GM23338 (cell line): ENCODE measurements at regions not wholly inside any gene's neighbourhood (a gene's known extent, or its start where the extent isn't known, plus 50 kb on each side); places are given as distances from the start of the nearest gene placed in this dataset.

Source experiments
- ATAC-seq: fragments of 200-7000 bp; cut with Tn5 transposase; 3 replicates; pipeline ENCODE4 v1.9.1; 2020
- DNase-seq: peaks from one replicate; pipeline ENCODE4 v3.0.0-alpha.2; 2015; ENCODE audit warnings: low spot score
- H2AFZ ChIP-seq: fragments of 200-600 bp; sonication (generic); 2 replicates; pipeline ENCODE4 v1.8.0; 2016; ENCODE audit warnings: antibody characterized with exemption, mild to moderate bottlenecking, moderate library complexity
- H3F3A ChIP-seq: fragments of 200-600 bp; sonication (generic); replicated peaks from 2 replicates; pipeline ENCODE4 v1.8.0; 2017; ENCODE audit warnings: antibody characterized with exemption, mixed run types, low read depth
- H3K27ac ChIP-seq: fragments of 200-600 bp; sonication (generic); 2 replicates; pipeline ENCODE4 v1.6.1; 2016; ENCODE audit warnings: low read depth
- H3K27me3 ChIP-seq: fragments of 200-600 bp; sonication (generic); 2 replicates; pipeline ENCODE4 v1.8.0; 2016; ENCODE audit warnings: mild to moderate bottlenecking, mixed run types, moderate library complexity; ENCODE audit not compliant: insufficient read depth
- H3K36me3 ChIP-seq: fragments of 200-600 bp; sonication (generic); 2 replicates; pipeline ENCODE4 v1.8.0; 2016; ENCODE audit warnings: mild to moderate bottlenecking; ENCODE audit not compliant: insufficient read depth
- H3K4me1 ChIP-seq: fragments of 200-600 bp; sonication (generic); 2 replicates; pipeline ENCODE4 v1.8.0; 2016; ENCODE audit warnings: mild to moderate bottlenecking, moderate library complexity; ENCODE audit not compliant: insufficient read depth
- H3K4me2 ChIP-seq: fragments of 200-600 bp; sonication (generic); 2 replicates; pipeline ENCODE4 v1.7.1; 2017; ENCODE audit warnings: mixed run types
- H3K4me3 ChIP-seq: fragments of 200-600 bp; sonication (generic); 2 replicates; pipeline ENCODE4 v1.6.1; 2016; ENCODE audit warnings: mixed run types
- H3K79me2 ChIP-seq: fragments of 200-600 bp; sonication (generic); replicated peaks from 2 replicates; pipeline ENCODE4 v1.8.0; 2017; ENCODE audit warnings: mild to moderate bottlenecking; ENCODE audit not compliant: insufficient read depth
- H3K9me2 ChIP-seq: fragments of 200-600 bp; sonication (generic); 2 replicates; pipeline ENCODE4 v1.8.0; 2017; ENCODE audit not compliant: insufficient read depth
- H4K20me1 ChIP-seq: fragments of 200-600 bp; sonication (generic); replicated peaks from 2 replicates; pipeline ENCODE4 v1.8.0; 2017; ENCODE audit warnings: mild to moderate bottlenecking; ENCODE audit not compliant: insufficient read depth
- H3K27ac Mint-ChIP-seq: 2 replicates; pipeline ENCODE4 v1.8.0; 2020; ENCODE audit warnings: inconsistent platforms, mild to moderate bottlenecking, moderate library complexity, mixed read lengths
- H3K27me3 Mint-ChIP-seq: 3 replicates; pipeline ENCODE4 v1.8.0; 2022; ENCODE audit warnings: low read depth, mild to moderate bottlenecking, moderate library complexity, mixed read lengths, inconsistent platforms; ENCODE audit not compliant: insufficient read depth, poor library complexity
- H3K36me3 Mint-ChIP-seq: 3 replicates; pipeline ENCODE4 v1.8.0; 2021; ENCODE audit warnings: low read depth, mild to moderate bottlenecking, inconsistent platforms, moderate library complexity, mixed read lengths
- H3K4me1 Mint-ChIP-seq: 3 replicates; pipeline ENCODE4 v1.8.0; 2020; ENCODE audit warnings: mild to moderate bottlenecking, inconsistent platforms, mixed read lengths
- H3K4me3 Mint-ChIP-seq: 3 replicates; pipeline ENCODE4 v1.8.0; 2021; ENCODE audit warnings: moderate library complexity, mild to moderate bottlenecking, inconsistent platforms, mixed read lengths
- H3K9me3 Mint-ChIP-seq: 3 replicates; pipeline ENCODE4 v1.8.0; 2020; ENCODE audit warnings: moderate library complexity, mild to moderate bottlenecking, inconsistent platforms, mixed read lengths
- CREB1 ChIP-seq: fragments of 250-450 bp; sonication (Bioruptor Pico); IDR thresholded peaks from 2 replicates; pipeline ENCODE4 v1.5.0; 2020; ENCODE audit warnings: low read depth, mild to moderate bottlenecking, moderate library complexity
- CTCF ChIP-seq, 2 experiments: fragments of 200-600 bp in 1 of 2; sonication (generic) in 1 of 2; conservative IDR thresholded peaks; 2 replicates each; pipeline versions ENCODE4 v1.5.1 to v1.6.1; 2016 to 2017; ENCODE audit warnings: antibody characterized with exemption in 2 of 2, low read depth in 2 of 2, mild to moderate bottlenecking in 2 of 2, moderate library complexity in 1 of 2
- ETS1 ChIP-seq: IDR thresholded peaks from 2 replicates; pipeline ENCODE4 v1.6.1; 2016; ENCODE audit warnings: antibody characterized with exemption
- EZH2 ChIP-seq: fragments of 200-600 bp; sonication (generic); IDR thresholded peaks from one replicate; pipeline ENCODE4 v1.8.0; 2017; ENCODE audit warnings: antibody characterized with exemption, mild to moderate bottlenecking, low read depth; ENCODE audit not compliant: unreplicated experiment
- EZH2phosphoT487 ChIP-seq: fragments of 200-600 bp; sonication (generic); IDR thresholded peaks from one replicate; pipeline ENCODE4 v1.8.1; 2018; ENCODE audit warnings: antibody characterized with exemption; ENCODE audit not compliant: unreplicated experiment
- JUNB ChIP-seq: IDR thresholded peaks from one replicate; pipeline ENCODE4 v1.6.1; 2016; ENCODE audit warnings: antibody characterized with exemption; ENCODE audit not compliant: unreplicated experiment
- NANOG ChIP-seq: IDR thresholded peaks from 2 replicates; pipeline ENCODE4 v1.6.1; 2016; ENCODE audit warnings: antibody characterized with exemption, borderline replicate concordance
- POLR2AphosphoS5 ChIP-seq: IDR thresholded peaks from 2 replicates; pipeline ENCODE4 v1.6.1; 2016; ENCODE audit warnings: antibody characterized with exemption, low read depth
- REST ChIP-seq: IDR thresholded peaks from one replicate; pipeline ENCODE4 v1.6.1; 2018; ENCODE audit warnings: antibody characterized with exemption; ENCODE audit not compliant: unreplicated experiment
- STAT1 ChIP-seq: IDR thresholded peaks from one replicate; pipeline ENCODE4 v1.6.1; 2016; ENCODE audit warnings: antibody characterized with exemption; ENCODE audit not compliant: unreplicated experiment
- ZNF114 ChIP-seq: fragments of 250-450 bp; sonication (Bioruptor Pico); IDR thresholded peaks from 2 replicates; pipeline ENCODE4 v1.5.0; 2020; ENCODE audit warnings: mild to moderate bottlenecking, moderate library complexity
- ZNF331 ChIP-seq: fragments of 250-450 bp; sonication (Bioruptor Pico); IDR thresholded peaks from 2 replicates; pipeline ENCODE4 v1.5.0; 2020; ENCODE audit warnings: low read depth, mild to moderate bottlenecking, moderate library complexity
- ZNF462 ChIP-seq: fragments of 250-450 bp; sonication (Bioruptor Pico); IDR thresholded peaks from 2 replicates; pipeline ENCODE4 v1.5.0; 2020; ENCODE audit warnings: mild to moderate bottlenecking, moderate library complexity

GRCh38 chr3:38989917-38990510 is 61.7 kb downstream of the SCN11A start:
- H3K9me2 ChIP-seq: no peaks in the 10 kb centered on the region
- H3K27me3 ChIP-seq: no peaks in the 10 kb centered on the region
- H3K79me2 ChIP-seq: no peaks in the 10 kb centered on the region
- TF ChIP-seq NANOG (no peak), CREB1 (CRISPR knock-in tag) (no peak), EZH2 (no peak), JUNB (no peak), ZNF114 (no peak), ZNF462 (CRISPR knock-in tag) (no peak), ZNF331 (CRISPR knock-in tag) (no peak), CTCF (conservative IDR thresholded peaks at IDR 0.05; ENCODE audit: low read depth in 2 of 2) (no peak), POLR2AphosphoS5 (no peak), STAT1 (no peak), ETS1 (no peak), EZH2phosphoT487 (no peak), REST (no peak)
- H2AFZ ChIP-seq: peak overlapping the region; percentile 94
- Mint-ChIP-seq H3K9me3 (no peaks in the 10 kb centered on the region), H3K27me3 (no peaks in the 10 kb centered on the region), H3K4me3 (no peak overlapping the region), H3K4me1 (peaks cover 15% of the 10 kb centered on the region), H3K27ac (no peak overlapping the region), H3K36me3 (no peaks in the 10 kb centered on the region)
- H3K4me3 ChIP-seq: no peak overlapping the region
- peaks cover 12% of the 10 kb centered on the region for H3K4me1 ChIP-seq
- ATAC-seq: peak; percentile 76
- H3K4me2 ChIP-seq: 0 out of 2 replicates have a peak overlapping the region, but pooled peaks have one; percentile 45
- no peak overlapping the region for H3K27ac ChIP-seq
- H3F3A ChIP-seq: no peaks in the 10 kb centered on the region
- H4K20me1 ChIP-seq: no peaks in the 10 kb centered on the region
- H3K36me3 ChIP-seq: no peaks in the 10 kb centered on the region
- DNase-seq: no peak
